Stimulated activated memory B cell treated with anti-CD40 and anti-IgM and Interleukin-4, amounts not matched to agents 10 μg/mL and 1 μg/mL and 100 μg/mL, for 72 hours (primary cell): ENCODE measurements at regions not wholly inside any gene's neighbourhood (a gene's known extent, or its start where the extent isn't known, plus 50 kb on each side); places are given as distances from the start of the nearest gene placed in this dataset.
"Not testable (repeated sequence)": the region's sequence is repeated elsewhere in the genome, so short reads cannot be mapped to it uniquely, and the experiment has no call there.

Experiments
- ATAC-seq: fragments of 150-1000 bp; cut with Tn5 transposase; 2 replicates; pipeline ENCODE4 v1.10.0; 2021
- H3K27ac Mint-ChIP-seq: one replicate; pipeline ENCODE4 v1.8.0; 2022; ENCODE audit warnings: mild to moderate bottlenecking, mixed read lengths
- H3K27me3 Mint-ChIP-seq: one replicate; pipeline ENCODE4 v1.8.0; 2022; ENCODE audit warnings: mixed read lengths
- H3K36me3 Mint-ChIP-seq: one replicate; pipeline ENCODE4 v1.8.0; 2022; ENCODE audit warnings: mixed read lengths
- H3K4me1 Mint-ChIP-seq: one replicate; pipeline ENCODE4 v1.8.0; 2022; ENCODE audit warnings: mixed read lengths
- H3K4me3 Mint-ChIP-seq: one replicate; pipeline ENCODE4 v1.8.0; 2022; ENCODE audit warnings: mild to moderate bottlenecking, moderate library complexity, mixed read lengths
- H3K9me3 Mint-ChIP-seq: one replicate; pipeline ENCODE4 v1.8.0; 2022; ENCODE audit warnings: mixed read lengths

GRCh38 chr12:118524446-118524845 lies 148.1 kb downstream of the SUDS3 start:
- no peaks in the 10 kb centered on the region for H3K27me3 Mint-ChIP-seq
- no peaks in the 10 kb centered on the region for H3K9me3 Mint-ChIP-seq
- H3K4me3 Mint-ChIP-seq: no peak overlapping the region
- H3K4me1 Mint-ChIP-seq: no peaks in the 10 kb centered on the region
- no peak for ATAC-seq
- no peaks in the 10 kb centered on the region for H3K36me3 Mint-ChIP-seq
- H3K27ac Mint-ChIP-seq: no peak overlapping the region

GRCh38 chr12:118525216-118525615 lies 148.9 kb downstream of the SUDS3 start:
- Mint-ChIP-seq H3K9me3 (peaks cover 3% of the 10 kb centered on the region), H3K4me3 (no peak overlapping the region), H3K4me1 (no peaks in the 10 kb centered on the region), H3K27ac (no peak overlapping the region), H3K36me3 (no peaks in the 10 kb centered on the region), H3K27me3 (no peaks in the 10 kb centered on the region)
- no peak for ATAC-seq

GRCh38 chr12:118526255-118527095 lies 150.1 kb downstream of the SUDS3 start:
- Mint-ChIP-seq H3K27me3 (no peaks in the 10 kb centered on the region), H3K36me3 (no peaks in the 10 kb centered on the region), H3K9me3 (peaks cover 6% of the 10 kb centered on the region), H3K4me3 (no peak overlapping the region), H3K4me1 (no peaks in the 10 kb centered on the region), H3K27ac (no peak overlapping the region)
- no peak for ATAC-seq

- no peak for ATAC-seq
- Mint-ChIP-seq H3K4me1 (no peaks in the 10 kb centered on the region), H3K27ac (no peak overlapping the region)
These were observed 151.0 kb downstream of the SUDS3 start for GRCh38 chr12:118527310-118527709.

GRCh38 chr12:118528625-118529024 lies 152.3 kb downstream of the SUDS3 start:
- Mint-ChIP-seq H3K4me1 (no peaks in the 10 kb centered on the region), H3K27ac (no peak overlapping the region), H3K36me3 (no peaks in the 10 kb centered on the region), H3K27me3 (no peaks in the 10 kb centered on the region), H3K4me3 (no peak overlapping the region), H3K9me3 (peaks cover 6% of the 10 kb centered on the region)
- ATAC-seq: no peak

More at GRCh38 chr12:118527310-118527709, 151.0 kb downstream of the SUDS3 start:
- Mint-ChIP-seq H3K27me3 (no peaks in the 10 kb centered on the region), H3K4me3 (no peak overlapping the region), H3K36me3 (no peaks in the 10 kb centered on the region), H3K9me3 (peaks cover 6% of the 10 kb centered on the region)

GRCh38 chr12:118534003-118534402 lies 157.6 kb downstream of the SUDS3 start:
- peaks cover 6% of the 10 kb centered on the region for H3K9me3 Mint-ChIP-seq
- H3K36me3 Mint-ChIP-seq: no peaks in the 10 kb centered on the region
- no peak overlapping the region for H3K4me3 Mint-ChIP-seq
- H3K27ac Mint-ChIP-seq: no peak overlapping the region
- H3K27me3 Mint-ChIP-seq: no peaks in the 10 kb centered on the region
- no peak for ATAC-seq
- no peaks in the 10 kb centered on the region for H3K4me1 Mint-ChIP-seq

- no peaks in the 10 kb centered on the region for H3K36me3 Mint-ChIP-seq
- peaks cover 8% of the 10 kb centered on the region for H3K27me3 Mint-ChIP-seq
- H3K27ac Mint-ChIP-seq: no peak overlapping the region
- no peak overlapping the region for H3K4me3 Mint-ChIP-seq
- ATAC-seq: no peak
- H3K9me3 Mint-ChIP-seq: no peaks in the 10 kb centered on the region
- no peaks in the 10 kb centered on the region for H3K4me1 Mint-ChIP-seq
These were observed 160.1 kb downstream of the SUDS3 start for GRCh38 chr12:118536306-118536906.

GRCh38 chr12:118537481-118537917 lies 161.1 kb downstream of the SUDS3 start:
- Mint-ChIP-seq H3K27ac (no peak overlapping the region), H3K9me3 (no peaks in the 10 kb centered on the region), H3K27me3 (peaks cover 8% of the 10 kb centered on the region), H3K4me3 (no peak overlapping the region), H3K4me1 (no peaks in the 10 kb centered on the region), H3K36me3 (no peaks in the 10 kb centered on the region)
- ATAC-seq: no peak

- no peaks in the 10 kb centered on the region for H3K36me3 Mint-ChIP-seq
- no peaks in the 10 kb centered on the region for H3K4me1 Mint-ChIP-seq
- ATAC-seq: no peak
- no peak overlapping the region for H3K27ac Mint-ChIP-seq
- no peak overlapping the region for H3K4me3 Mint-ChIP-seq
- H3K9me3 Mint-ChIP-seq: no peaks in the 10 kb centered on the region
- H3K27me3 Mint-ChIP-seq: peaks cover 8% of the 10 kb centered on the region
These were observed 164.7 kb downstream of the SUDS3 start for GRCh38 chr12:118541071-118541470.

GRCh38 chr12:118541934-118542333 lies 165.6 kb downstream of the SUDS3 start:
- H3K4me1 Mint-ChIP-seq: no peaks in the 10 kb centered on the region
- peaks cover 8% of the 10 kb centered on the region for H3K27me3 Mint-ChIP-seq
- no peak overlapping the region for H3K4me3 Mint-ChIP-seq
- peaks cover 2% of the 10 kb centered on the region for H3K9me3 Mint-ChIP-seq
- H3K27ac Mint-ChIP-seq: no peak overlapping the region
- ATAC-seq: no peak
- no peaks in the 10 kb centered on the region for H3K36me3 Mint-ChIP-seq

GRCh38 chr12:118543651-118544050 lies 167.3 kb downstream of the SUDS3 start:
- H3K9me3 Mint-ChIP-seq: peaks cover 5% of the 10 kb centered on the region
- H3K27ac Mint-ChIP-seq: no peak overlapping the region
- no peak overlapping the region for H3K4me3 Mint-ChIP-seq
- H3K4me1 Mint-ChIP-seq: no peaks in the 10 kb centered on the region
- no peaks in the 10 kb centered on the region for H3K36me3 Mint-ChIP-seq
- no peak for ATAC-seq
- H3K27me3 Mint-ChIP-seq: peaks cover 8% of the 10 kb centered on the region

- no peaks in the 10 kb centered on the region for H3K36me3 Mint-ChIP-seq
- no peak for ATAC-seq
- no peak overlapping the region for H3K4me3 Mint-ChIP-seq
- no peaks in the 10 kb centered on the region for H3K4me1 Mint-ChIP-seq
- no peak overlapping the region for H3K27ac Mint-ChIP-seq
- H3K27me3 Mint-ChIP-seq: peaks cover 8% of the 10 kb centered on the region
- H3K9me3 Mint-ChIP-seq: peaks cover 5% of the 10 kb centered on the region
These were observed 168.2 kb downstream of the SUDS3 start for GRCh38 chr12:118544569-118544968.

GRCh38 chr12:118547606-118548005 lies 171.3 kb downstream of the SUDS3 start:
- not testable (repeated sequence) for H3K4me3 Mint-ChIP-seq, H3K27ac Mint-ChIP-seq, ATAC-seq, H3K4me1 Mint-ChIP-seq, H3K27me3 Mint-ChIP-seq, H3K9me3 Mint-ChIP-seq, H3K36me3 Mint-ChIP-seq

GRCh38 chr12:118548887-118549509 lies 172.6 kb downstream of the SUDS3 start:
- Mint-ChIP-seq H3K27me3 (no peaks in the 10 kb centered on the region), H3K27ac (no peak overlapping the region), H3K9me3 (peaks cover 16% of the 10 kb centered on the region), H3K4me3 (no peak overlapping the region), H3K4me1 (no peaks in the 10 kb centered on the region), H3K36me3 (no peaks in the 10 kb centered on the region)
- ATAC-seq: no peak

GRCh38 chr12:118549510-118549980 lies 173.2 kb downstream of the SUDS3 start:
- Mint-ChIP-seq H3K36me3 (no peaks in the 10 kb centered on the region), H3K4me3 (no peak overlapping the region), H3K27me3 (no peaks in the 10 kb centered on the region), H3K9me3 (peaks cover 16% of the 10 kb centered on the region), H3K4me1 (no peaks in the 10 kb centered on the region), H3K27ac (no peak overlapping the region)
- no peak for ATAC-seq
